Esophagus squamous epithelium (tissue), 4 donors: ENCODE measurements at regions not wholly inside any gene's neighbourhood (a gene's known extent, or its start where the extent isn't known, plus 50 kb on each side); places are given as distances from the start of the nearest gene placed in this dataset.

Experiments
- CTCF ChIP-seq, 6 experiments: fragments of 450-650 bp in 4 of 6; fragments of 200-600 bp in 2 of 6; sonication (generic) in 2 of 6; IDR thresholded peaks; one replicate each; pipeline ENCODE4 v1.5.1; 2016 to 2019; ENCODE audit warnings: antibody characterized with exemption in 6 of 6, mild to moderate bottlenecking in 4 of 6, moderate library complexity in 4 of 6
- POLR2A ChIP-seq, 4 donors: fragments of 450-650 bp; IDR thresholded peaks; one replicate each; pipeline ENCODE4 v1.6.1; 2017; ENCODE audit warnings: antibody characterized with exemption in 4 of 4, mild to moderate bottlenecking in 4 of 4, moderate library complexity in 3 of 4

- TF ChIP-seq CTCF (IDR thresholded peaks at IDR 0.05) (no peak), POLR2A (IDR thresholded peaks at IDR 0.05) (no peak)
Measured at GRCh38 chr2:59899692-59900091, 653.8 kb downstream of the BCL11A start.
